HG02759 (cell line): ENCODE measurements at regions not wholly inside any gene's neighbourhood (a gene's known extent, or its start where the extent isn't known, plus 50 kb on each side); places are given as distances from the start of the nearest gene placed in this dataset.

Experiments
- ATAC-seq: cut with Tn5 transposase; IDR thresholded peaks from one replicate; pipeline ENCODE4 v1.9.1; 2021; ENCODE audit warnings: mild to moderate bottlenecking, moderate library complexity; ENCODE audit not compliant: unreplicated experiment

DNA sequence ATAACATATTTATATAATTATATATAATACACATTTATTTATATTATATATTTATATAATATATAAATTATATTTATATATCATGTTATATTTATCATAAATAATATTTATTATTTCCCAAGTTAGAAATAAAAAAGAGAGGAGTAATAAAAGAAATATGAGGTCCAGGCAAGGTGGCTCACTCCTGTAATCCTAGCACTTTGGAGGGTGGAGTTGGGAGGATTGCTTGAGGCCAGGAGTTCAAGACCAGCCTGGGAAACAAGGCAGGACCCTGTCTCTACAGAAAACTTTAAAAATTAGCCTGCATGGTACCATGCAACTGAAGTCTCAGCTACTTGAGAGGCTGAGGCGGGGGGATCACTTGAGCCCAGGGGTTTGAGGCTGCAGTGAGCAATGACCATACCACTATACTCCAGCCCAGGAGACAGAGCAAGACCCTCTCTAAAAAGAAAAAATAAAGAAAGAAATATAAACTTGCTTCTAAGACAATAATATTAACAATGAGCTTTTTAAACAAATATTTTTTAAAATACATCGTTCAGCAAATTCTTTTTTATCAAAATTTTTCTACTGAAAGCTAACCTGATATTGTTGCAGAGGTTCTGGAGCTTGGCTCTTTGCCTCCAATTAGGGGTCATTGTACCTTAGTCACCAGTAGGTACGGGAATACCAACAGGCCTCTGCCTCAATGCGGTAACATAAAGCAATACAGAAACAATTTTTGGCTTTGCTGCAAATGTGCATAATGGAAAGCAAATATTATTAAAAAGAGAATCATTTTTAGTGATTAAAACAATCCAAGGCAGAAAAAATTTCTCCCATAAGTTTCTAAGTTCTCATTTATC, 290.0 kb downstream of the SETD4 start:
- ATAC-seq, result no peak

DNA sequence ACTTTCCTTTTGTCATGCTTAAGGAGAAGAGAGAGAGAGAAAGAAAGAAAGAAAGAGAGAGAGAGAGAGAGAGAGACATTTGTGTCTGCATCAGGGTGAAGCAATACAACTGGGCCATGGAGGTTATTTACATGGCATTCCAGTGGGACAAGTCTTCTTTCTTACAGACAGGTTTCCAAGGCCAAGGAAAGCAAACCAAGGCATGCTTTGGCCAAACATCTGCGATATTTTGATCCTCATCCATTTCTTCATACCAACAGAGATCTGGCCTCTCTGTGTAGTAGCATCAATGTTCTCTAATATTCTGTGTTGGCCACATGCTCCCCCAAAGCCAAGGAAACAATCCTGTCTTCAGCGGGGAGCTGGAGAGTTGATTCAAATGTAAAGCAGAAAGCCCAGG, 292.1 kb downstream of the SETD4 start:
- no peak for ATAC-seq

DNA sequence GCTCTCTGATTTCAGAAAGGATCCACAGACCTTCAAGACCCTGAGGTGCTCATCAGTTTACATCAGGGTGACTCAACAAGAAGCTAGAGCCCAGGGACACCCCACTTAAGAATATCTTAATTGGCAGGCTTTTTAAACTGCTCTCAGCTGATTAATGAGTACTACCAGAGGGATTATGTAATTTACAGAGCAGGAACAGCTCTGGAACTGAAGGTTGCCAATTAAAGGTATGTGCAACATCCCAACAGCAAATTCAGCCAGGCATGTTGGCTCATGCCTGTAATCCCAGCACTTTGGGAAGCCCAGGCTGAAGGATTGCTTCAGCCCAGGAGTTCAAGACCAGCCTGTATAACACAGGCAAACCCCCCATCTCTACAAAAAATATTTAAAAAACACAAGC, 295.7 kb downstream of the SETD4 start:
- no peak for ATAC-seq

DNA sequence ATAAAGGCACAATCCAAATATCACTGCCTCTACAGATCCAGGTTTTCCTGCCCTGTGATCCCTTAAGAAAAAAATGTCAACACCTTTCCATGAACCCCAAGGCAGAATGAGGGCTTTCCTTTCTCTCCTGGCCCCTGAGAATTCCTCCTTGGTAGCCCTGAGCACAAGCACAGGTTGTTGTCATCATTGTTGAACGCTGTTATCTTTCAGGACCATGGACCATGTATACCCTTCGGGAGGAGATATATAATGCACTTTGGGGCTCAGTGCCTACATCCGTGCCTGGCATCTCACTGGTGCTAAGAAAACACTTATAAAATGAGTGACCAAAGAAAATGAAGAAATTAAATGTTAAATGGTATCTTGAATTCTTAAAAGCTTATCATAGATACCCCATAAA, 296.2 kb downstream of the SETD4 start:
- no peak for ATAC-seq

- ATAC-seq, result no peak
Measured at GRCh38 chr21:35754583-35754982, 305.7 kb downstream of the SETD4 start.

DNA sequence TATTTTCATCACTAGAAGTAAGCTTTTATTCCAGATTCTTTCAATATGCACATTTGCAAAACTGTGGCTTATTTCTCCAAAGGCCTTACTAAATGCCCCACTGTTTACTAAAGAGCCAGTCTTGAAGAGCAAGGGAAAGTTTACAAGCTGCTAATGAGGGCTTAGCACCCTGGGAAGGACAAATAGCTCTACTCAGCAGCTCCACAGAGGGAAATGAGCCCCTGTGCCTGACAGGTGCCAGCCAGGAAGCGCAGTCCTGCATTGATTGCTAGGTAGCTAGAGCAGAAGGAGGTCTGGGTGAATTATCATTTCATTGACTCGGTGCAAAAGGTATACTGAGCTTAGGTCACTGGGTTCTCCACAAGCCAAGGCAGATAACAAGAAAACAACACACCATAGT, 307.0 kb downstream of the SETD4 start:
- no peak for ATAC-seq

- no peak for ATAC-seq
Measured at GRCh38 chr21:35751171-35751570, 309.2 kb downstream of the SETD4 start.

DNA sequence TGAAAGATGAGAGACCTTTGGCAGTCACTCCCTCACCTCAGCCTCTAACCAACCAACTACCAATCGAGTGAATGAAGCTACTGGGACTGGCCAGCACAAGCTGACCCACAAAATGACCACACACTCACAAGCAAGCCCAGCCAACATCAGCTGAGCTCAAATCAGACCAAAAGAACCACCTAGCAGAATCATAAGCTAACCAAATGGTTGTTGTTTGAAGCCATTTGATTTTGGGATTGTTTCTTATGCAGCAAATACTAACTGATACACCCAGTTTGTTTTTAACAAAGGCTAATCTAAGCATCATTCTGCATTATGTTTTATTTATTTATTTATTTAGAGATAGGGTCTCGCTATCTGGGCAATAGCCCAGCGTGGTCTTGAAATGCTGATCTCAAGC, 310.4 kb downstream of the SETD4 start:
- ATAC-seq, result no peak

- no peak for ATAC-seq
Measured at GRCh38 chr21:35748678-35749314, 311.5 kb downstream of the SETD4 start.

DNA sequence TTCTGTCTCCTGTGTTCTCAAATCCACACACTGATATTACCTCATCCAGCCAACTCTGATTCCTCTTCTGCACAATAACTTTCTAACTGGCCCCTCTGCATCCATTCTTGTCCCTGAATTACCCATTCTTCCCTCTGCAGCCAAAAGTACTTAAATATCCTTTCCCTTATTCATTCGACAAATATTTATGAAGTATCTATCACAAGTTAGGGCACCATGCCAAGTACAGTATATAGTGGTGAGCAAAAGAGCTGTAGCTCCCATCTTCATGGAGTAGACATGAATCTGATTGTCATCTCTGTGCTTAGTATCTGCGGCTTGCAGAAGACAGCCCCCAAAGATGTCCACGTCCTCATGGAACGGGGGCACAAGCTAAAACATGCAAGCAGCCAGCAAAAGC, 316.8 kb downstream of the SETD4 start:
- no peak for ATAC-seq

DNA sequence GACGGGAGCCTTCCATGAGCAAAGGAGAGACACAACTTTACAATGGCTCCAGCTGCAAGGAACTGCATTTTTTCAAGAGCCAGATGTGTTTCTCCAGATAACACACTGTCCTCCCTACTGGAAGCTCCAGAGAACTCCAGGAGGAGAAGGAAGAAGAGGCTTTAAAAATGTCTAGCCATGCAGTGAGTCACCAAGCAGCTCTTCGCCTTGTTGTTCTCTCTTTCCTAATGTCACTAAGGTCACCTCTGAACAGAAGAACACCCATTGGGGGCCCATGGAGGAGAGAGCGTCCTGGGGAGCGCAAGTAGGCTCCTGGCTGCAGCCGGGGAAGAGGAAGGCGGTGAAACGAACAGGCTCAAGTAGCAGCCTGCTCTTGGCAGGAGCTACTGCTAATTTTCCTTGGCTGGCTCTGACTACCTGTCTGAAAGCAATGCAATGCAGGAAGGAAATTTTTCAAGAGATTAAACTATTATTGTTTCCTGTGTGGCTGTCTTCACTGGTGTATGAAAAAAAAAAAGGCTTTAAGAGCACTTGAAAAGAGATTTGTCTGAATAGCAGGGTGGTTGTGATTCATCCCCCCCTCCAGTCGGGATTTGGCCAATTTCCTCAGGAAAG, 321.9 kb downstream of the SETD4 start:
- no peak for ATAC-seq

DNA sequence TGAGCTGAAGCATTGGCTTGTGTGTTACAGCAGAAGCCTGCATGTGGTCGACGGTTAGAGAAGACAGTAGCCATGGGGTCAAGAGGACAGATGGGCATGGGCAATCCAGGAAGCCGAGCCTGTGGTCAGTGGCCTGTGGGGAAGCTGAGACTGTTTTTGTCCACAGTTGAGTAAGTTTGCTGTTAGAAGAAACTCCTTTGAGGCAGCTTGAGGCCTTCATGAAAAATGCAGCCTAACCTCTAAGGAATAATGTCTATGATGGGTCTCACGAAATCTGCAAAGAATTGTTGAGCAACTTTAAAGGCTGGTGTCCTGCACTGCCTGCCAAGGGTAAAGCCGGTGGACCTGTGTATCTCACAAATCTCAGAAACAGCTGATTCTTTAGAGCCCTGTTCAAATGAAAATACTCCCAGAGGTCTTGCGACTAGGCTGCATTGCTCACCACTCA, 322.4 kb downstream of the SETD4 start:
- no peak for ATAC-seq

- no peak for ATAC-seq
Measured at GRCh38 chr21:35737449-35737848, 322.9 kb downstream of the SETD4 start.

GRCh38 chr21:35732788-35733187, 327.5 kb downstream of the SETD4 start:
- no peak for ATAC-seq

GRCh38 chr21:35730325-35730724, 330.0 kb downstream of the SETD4 start:
- ATAC-seq, result no peak

DNA sequence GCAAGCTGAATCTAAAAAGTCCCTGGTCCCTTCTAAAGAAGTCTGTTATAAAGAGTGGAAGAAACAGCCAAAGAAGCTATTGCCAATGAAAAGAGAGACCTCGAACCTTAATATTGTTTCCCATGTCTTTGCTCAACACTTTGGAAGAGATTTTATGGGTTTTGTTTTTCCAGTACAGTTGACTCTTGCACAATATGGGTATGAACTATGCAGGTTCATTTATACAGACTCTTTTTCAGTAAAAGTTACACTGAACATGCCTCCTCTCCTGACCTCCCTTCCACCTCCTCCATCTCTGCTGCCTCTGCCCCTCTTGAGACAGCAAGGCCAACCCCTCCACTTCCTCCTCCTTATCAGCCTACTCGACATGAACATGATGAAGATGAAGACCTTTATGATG, 332.5 kb downstream of the SETD4 start:
- ATAC-seq, result no peak

DNA sequence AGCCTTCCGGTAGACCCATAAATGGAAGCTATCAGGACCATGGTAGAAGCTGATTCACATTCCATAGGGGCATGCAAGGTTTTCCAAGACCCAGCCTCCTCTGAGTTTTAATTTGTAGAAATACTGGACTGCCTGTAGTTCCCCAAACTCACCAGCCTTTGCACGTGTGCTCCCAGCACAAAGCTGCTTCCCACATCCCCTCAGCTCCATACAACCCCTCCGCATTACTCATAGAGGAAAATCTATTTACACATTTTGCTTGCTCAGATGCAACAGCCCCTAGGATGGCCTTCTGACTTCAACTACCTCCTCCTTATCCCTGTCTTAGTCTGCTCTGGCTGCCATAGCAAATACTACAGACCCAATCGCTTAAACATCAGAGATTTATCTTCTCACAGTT, 336.2 kb downstream of the SETD4 start:
- no peak for ATAC-seq

DNA sequence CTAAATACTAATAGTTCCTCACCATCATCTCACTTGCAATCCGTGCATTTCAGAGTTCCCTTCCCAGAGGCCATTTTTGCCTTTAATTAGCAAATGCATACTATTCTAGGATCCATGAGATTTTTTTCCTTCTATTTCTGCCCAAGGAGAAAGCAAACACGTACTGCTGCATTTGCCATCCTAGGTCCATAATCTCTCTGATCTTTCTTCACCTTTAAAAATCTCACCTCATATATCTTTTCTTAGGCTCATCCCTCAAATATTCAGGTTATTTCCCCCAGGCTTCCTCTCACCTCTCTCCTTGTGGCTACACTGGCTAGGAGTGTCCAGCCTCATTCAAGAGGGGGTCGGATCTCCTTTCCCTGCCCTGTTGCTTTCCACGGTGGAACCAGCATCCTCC, 338.6 kb downstream of the SETD4 start:
- ATAC-seq, result no peak

GRCh38 chr21:35720208-35720731, 340.1 kb downstream of the SETD4 start:
- ATAC-seq, result no peak

GRCh38 chr21:35719080-35719479, 341.2 kb downstream of the SETD4 start:
- no peak for ATAC-seq

DNA sequence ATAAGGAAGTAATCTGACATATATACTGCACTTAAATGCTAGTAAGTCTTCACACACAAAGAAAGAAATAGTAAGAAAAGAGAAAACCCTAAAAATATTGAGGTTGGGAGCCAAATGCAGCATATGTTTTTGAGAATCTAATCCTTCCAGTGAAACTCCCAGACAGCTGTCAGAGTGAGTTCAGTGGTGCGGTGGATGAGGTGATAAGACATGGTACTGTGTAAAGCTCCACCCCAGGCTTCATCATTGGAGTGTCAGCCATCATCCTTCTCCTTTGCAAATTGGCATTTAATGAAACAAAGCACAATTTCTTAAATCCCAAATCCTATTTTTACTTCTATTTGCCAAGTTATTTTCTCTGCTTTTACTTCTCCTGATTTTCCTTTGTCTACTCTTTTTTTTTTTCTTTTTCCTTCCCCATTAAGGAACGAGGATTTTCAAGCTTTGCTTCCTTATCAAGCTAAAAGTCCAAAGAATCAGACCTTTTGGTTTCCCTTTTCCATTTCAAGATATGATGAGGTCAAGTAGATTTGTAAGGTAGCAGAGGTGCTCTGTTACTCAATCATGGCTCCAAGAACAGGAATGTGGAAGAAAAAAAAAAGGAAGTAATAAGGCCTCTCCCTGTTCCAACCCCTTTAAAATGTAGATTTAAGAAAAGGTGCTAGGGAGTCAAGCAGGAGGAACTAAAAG, 343.3 kb downstream of the SETD4 start:
- ATAC-seq, result no peak
